ENCODE measurements at regions not wholly inside any gene's neighbourhood (a gene's known extent, or its start where the extent isn't known, plus 50 kb on each side); places are given as distances from the start of the nearest gene placed in this dataset.

DNA sequence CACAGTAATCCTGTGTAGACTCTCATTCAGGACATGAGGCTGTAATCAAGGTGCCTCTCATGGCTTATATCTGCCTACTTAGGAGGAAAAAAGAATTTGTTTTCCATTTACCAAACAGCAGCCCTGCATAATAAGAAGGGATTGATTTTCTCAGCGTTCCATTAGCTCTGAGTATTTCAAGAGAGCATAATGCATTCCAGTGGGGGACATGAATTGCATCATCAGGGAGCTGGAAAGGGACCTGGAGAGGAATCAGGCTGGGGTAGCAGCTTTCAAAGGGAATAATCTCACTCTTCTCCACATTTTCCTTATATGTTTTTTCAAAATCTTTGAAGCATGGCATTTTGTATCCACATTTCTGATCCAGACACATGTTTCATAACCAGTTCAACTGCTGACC lies 150.6 kb upstream of the ANKRD28 start:
- no peaks in the 10 kb centered on the region for H3K36me3 ChIP-seq
- H3K4me1 ChIP-seq: no peaks in the 10 kb centered on the region
- no peak for TF ChIP-seq EP300 (IDR thresholded peaks at IDR 0.05)
- no peak for TF ChIP-seq POLR2A (IDR thresholded peaks at IDR 0.05)
- TF ChIP-seq, protein P1, sequence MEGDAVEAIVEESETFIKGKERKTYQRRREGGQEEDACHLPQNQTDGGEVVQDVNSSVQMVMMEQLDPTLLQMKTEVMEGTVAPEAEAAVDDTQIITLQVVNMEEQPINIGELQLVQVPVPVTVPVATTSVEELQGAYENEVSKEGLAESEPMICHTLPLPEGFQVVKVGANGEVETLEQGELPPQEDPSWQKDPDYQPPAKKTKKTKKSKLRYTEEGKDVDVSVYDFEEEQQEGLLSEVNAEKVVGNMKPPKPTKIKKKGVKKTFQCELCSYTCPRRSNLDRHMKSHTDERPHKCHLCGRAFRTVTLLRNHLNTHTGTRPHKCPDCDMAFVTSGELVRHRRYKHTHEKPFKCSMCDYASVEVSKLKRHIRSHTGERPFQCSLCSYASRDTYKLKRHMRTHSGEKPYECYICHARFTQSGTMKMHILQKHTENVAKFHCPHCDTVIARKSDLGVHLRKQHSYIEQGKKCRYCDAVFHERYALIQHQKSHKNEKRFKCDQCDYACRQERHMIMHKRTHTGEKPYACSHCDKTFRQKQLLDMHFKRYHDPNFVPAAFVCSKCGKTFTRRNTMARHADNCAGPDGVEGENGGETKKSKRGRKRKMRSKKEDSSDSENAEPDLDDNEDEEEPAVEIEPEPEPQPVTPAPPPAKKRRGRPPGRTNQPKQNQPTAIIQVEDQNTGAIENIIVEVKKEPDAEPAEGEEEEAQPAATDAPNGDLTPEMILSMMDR (IDR thresholded peaks at IDR 0.05): no peak
- TF ChIP-seq POLR2AphosphoS5 (IDR thresholded peaks at IDR 0.05): no peak

DNA sequence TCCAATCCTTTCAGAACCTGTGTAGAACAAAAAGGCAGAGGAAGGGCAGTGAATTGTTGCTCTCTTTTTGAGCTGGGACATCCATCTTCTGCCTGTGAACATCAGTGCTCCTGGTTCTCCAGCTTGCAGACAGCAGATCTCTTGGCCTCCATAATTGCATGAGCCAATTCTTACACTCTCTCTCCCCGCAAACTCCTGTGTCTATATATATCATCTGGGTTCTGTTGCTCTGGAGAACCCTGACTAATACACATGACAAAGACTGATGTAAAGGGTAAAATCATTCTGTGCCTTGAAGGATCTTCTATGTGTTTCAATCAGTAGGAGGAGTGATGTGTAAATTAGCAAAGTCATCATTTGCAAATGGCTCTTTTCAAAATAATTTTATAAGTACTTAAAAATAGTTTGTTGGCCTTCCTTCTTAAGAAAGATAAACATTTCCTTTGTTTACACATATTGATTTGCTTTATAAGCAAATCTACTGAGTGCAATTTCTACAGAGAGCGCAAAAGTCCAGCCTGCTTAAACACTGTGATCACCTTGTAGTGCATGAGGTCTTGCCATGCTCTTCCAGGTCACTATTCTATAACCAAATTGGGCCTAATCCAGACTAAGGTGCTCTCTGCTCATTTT lies 154.9 kb upstream of the ANKRD28 start:
- ATAC-seq: no peak
- WGBS, 2 donors (ENCODE audit: low coverage in 1 of 2): 84 to 85% methylated on average over 2 of the region's 2 CpGs
- TF ChIP-seq POLR2A (IDR thresholded peaks at IDR 0.05) (no peak), POLR2AphosphoS5 (IDR thresholded peaks at IDR 0.05) (no peak), EP300 (IDR thresholded peaks at IDR 0.05) (no peak)
- TF ChIP-seq, protein P1 (IDR thresholded peaks at IDR 0.05): no peak

More for the DNA sequence above, 150.6 kb upstream of the ANKRD28 start:
- WGBS, 2 donors (ENCODE audit: low coverage in 1 of 2): 80 to 100% methylated on average over 1 of the region's 1 CpG
- no peaks in the 10 kb centered on the region for H3K27me3 ChIP-seq
- H3K4me3 ChIP-seq: no peak overlapping the region
- H3K9me3 ChIP-seq: no peaks in the 10 kb centered on the region
- no peak for ATAC-seq
- H3K27ac ChIP-seq: no peak overlapping the region

DNA sequence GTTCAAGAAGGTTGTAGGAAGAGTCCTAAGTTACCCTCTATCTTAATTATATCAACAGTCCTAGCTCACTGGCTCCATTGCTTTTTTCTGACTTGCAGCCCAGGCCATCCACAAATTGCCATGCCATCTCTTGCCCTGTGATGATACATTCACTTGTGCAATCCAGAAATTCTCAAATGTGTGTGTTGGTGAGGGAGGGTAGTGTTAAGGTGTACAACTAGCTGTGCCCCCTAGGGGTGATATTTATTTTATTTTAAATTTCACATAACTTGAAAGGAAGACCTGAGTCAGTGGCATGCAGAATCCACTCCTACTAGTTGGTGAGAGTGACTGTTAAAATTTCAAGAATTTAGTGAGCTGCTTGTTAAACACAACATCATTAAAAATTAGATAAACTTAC lies 156.1 kb upstream of the ANKRD28 start:
- no peak for ATAC-seq
- TF ChIP-seq EP300 (IDR thresholded peaks at IDR 0.05) (no peak), POLR2AphosphoS5 (IDR thresholded peaks at IDR 0.05) (no peak), POLR2A (IDR thresholded peaks at IDR 0.05) (no peak)
- TF ChIP-seq, protein P1 (IDR thresholded peaks at IDR 0.05): no peak

More for the DNA sequence above, 154.9 kb upstream of the ANKRD28 start:
- Histone ChIP-seq H3K4me3 (no peak overlapping the region), H3K27me3 (no peaks in the 10 kb centered on the region), H3K36me3 (no peaks in the 10 kb centered on the region), H3K27ac (no peak overlapping the region), H3K4me1 (no peaks in the 10 kb centered on the region), H3K9me3 (no peaks in the 10 kb centered on the region)

DNA sequence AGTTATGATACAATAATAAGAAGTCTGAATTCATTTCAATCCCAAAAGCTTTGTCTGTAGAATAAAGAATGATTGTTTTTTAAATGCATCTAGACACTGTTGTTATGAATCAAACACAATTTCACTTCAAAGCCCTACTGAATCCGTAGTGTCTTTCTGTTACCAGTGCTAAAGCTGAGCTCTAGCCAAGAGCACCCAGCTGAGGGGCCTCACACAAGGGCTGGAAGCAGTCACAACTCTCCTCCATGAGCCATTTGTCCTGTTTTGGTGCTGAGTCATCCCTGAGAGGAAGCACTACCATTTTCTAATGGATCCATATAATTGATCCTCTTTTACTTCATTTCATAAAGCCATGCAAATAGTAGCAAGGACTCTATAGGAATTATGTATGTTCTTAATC lies 158.2 kb upstream of the ANKRD28 start:
- 14 to 30% methylated on average over 1 of the region's 1 CpG for WGBS, 2 donors (ENCODE audit: low coverage in 1 of 2)
- Histone ChIP-seq H3K9me3 (no peaks in the 10 kb centered on the region), H3K27me3 (no peaks in the 10 kb centered on the region)

More for the DNA sequence above, 156.1 kb upstream of the ANKRD28 start:
- Histone ChIP-seq H3K36me3 (no peaks in the 10 kb centered on the region), H3K27me3 (no peaks in the 10 kb centered on the region), H3K27ac (no peak overlapping the region), H3K9me3 (no peaks in the 10 kb centered on the region), H3K4me3 (no peak overlapping the region), H3K4me1 (no peaks in the 10 kb centered on the region)

More for the DNA sequence above, 158.2 kb upstream of the ANKRD28 start:
- Histone ChIP-seq H3K27ac (no peak overlapping the region), H3K4me3 (no peak overlapping the region), H3K4me1 (no peaks in the 10 kb centered on the region), H3K36me3 (no peaks in the 10 kb centered on the region)
- no peak for TF ChIP-seq POLR2AphosphoS5 (IDR thresholded peaks at IDR 0.05)
- TF ChIP-seq, protein P1 (IDR thresholded peaks at IDR 0.05): no peak
- no peak for TF ChIP-seq POLR2A (IDR thresholded peaks at IDR 0.05)
- TF ChIP-seq EP300 (IDR thresholded peaks at IDR 0.05): no peak
- ATAC-seq: no peak
